NT2/D1 (cell line): ENCODE measurements at regions not wholly inside any gene's neighbourhood (a gene's known extent, or its start where the extent isn't known, plus 50 kb on each side); places are given as distances from the start of the nearest gene placed in this dataset.

ENCODE experiments used
- SUZ12 ChIP-seq: IDR thresholded peaks from 2 replicates; pipeline ENCODE4 v1.6.1; 2011; ENCODE audit not compliant: insufficient read length, insufficient read depth; ENCODE audit errors: extremely low read depth
- YY1 ChIP-seq: IDR thresholded peaks from 2 replicates; pipeline ENCODE4 v1.6.1; 2011; ENCODE audit not compliant: insufficient read length, insufficient read depth
- ZNF274 ChIP-seq: IDR thresholded peaks from 2 replicates; pipeline ENCODE4 v1.6.1; 2011; ENCODE audit warnings: mild to moderate bottlenecking, low read depth, low read length

GRCh38 chr13:75160984-75161383 is 321.0 kb downstream of the TBC1D4 start:
- TF ChIP-seq ZNF274 (no peak), YY1 (no peak), SUZ12 (no peak)
